H1 (cell line): ENCODE measurements at regions not wholly inside any gene's neighbourhood (a gene's known extent, or its start where the extent isn't known, plus 50 kb on each side); places are given as distances from the start of the nearest gene placed in this dataset.

ENCODE experiments used
- CBX5 ChIP-seq: fragments of 300-800, 300-1000 bp; sonication (generic); IDR thresholded peaks from 2 replicates; pipeline ENCODE4 v1.7.1; 2016; ENCODE audit warnings: antibody characterized with exemption, low read length, low read depth
- CTCF ChIP-seq, 3 experiments: IDR thresholded peaks; 1 replicate in 2 of 3; 2 replicates in 1 of 3; pipeline versions ENCODE4 v1.5.1 to v1.6.1; 2011; ENCODE audit warnings: low read length in 3 of 3, mild to moderate bottlenecking in 3 of 3, inconsistent platforms in 2 of 3, low read depth in 1 of 3, moderate library complexity in 1 of 3; ENCODE audit not compliant: insufficient read depth in 1 of 3; ENCODE audit errors: control extremely low read depth in 1 of 3
- EGR1 ChIP-seq: IDR thresholded peaks from 2 replicates; pipeline ENCODE4 v1.6.1; 2011; ENCODE audit warnings: low read depth, low read length, borderline replicate concordance
- JUN ChIP-seq: IDR thresholded peaks from 2 replicates; pipeline ENCODE4 v1.6.1; 2011; ENCODE audit warnings: low read depth, mild to moderate bottlenecking, improper control_type of control experiment, low read length
- POLR2A ChIP-seq, 2 experiments: IDR thresholded peaks; 1 replicate in 1 of 2; 2 replicates in 1 of 2; pipeline ENCODE4 v1.6.1; 2011; ENCODE audit warnings: low read depth in 2 of 2, low read length in 2 of 2, mild to moderate bottlenecking in 2 of 2; ENCODE audit errors: control extremely low read depth in 1 of 2
- TAF1 ChIP-seq: IDR thresholded peaks from 2 replicates; pipeline ENCODE4 v1.6.1; 2011; ENCODE audit warnings: mild to moderate bottlenecking, low read depth, low read length
- TF ChIP-seq, protein P1 (sequence below): IDR thresholded peaks from 2 replicates; pipeline ENCODE4 v1.6.1; 2012; ENCODE audit warnings: low read length, inconsistent platforms
- TF ChIP-seq, protein P2 (sequence below): IDR thresholded peaks from 2 replicates; pipeline ENCODE4 v1.6.1; 2012; ENCODE audit warnings: inconsistent platforms

- TF ChIP-seq POLR2A (IDR thresholded peaks at IDR 0.05; ENCODE audit: control extremely low read depth in 1 of 2, low read depth in 2 of 2, low read length in 2 of 2): no peak
- TF ChIP-seq, protein P1, sequence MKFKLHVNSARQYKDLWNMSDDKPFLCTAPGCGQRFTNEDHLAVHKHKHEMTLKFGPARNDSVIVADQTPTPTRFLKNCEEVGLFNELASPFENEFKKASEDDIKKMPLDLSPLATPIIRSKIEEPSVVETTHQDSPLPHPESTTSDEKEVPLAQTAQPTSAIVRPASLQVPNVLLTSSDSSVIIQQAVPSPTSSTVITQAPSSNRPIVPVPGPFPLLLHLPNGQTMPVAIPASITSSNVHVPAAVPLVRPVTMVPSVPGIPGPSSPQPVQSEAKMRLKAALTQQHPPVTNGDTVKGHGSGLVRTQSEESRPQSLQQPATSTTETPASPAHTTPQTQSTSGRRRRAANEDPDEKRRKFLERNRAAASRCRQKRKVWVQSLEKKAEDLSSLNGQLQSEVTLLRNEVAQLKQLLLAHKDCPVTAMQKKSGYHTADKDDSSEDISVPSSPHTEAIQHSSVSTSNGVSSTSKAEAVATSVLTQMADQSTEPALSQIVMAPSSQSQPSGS: no peak
- TF ChIP-seq, protein P2, sequence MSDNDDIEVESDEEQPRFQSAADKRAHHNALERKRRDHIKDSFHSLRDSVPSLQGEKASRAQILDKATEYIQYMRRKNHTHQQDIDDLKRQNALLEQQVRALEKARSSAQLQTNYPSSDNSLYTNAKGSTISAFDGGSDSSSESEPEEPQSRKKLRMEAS: no peak
- no peak for TF ChIP-seq CBX5
- TF ChIP-seq EGR1: no peak
- TF ChIP-seq TAF1: no peak
- no peak for TF ChIP-seq CTCF (IDR thresholded peaks at IDR 0.05; ENCODE audit: control extremely low read depth in 1 of 3, insufficient read depth in 1 of 3, low read depth in 1 of 3, low read length in 3 of 3)
- TF ChIP-seq JUN: no peak
These were observed 60.7 kb upstream of the HDAC4 start for GRCh38 chr2:239461291-239462190.
